ENCODE measurements at regions not wholly inside any gene's neighbourhood (a gene's known extent, or its start where the extent isn't known, plus 50 kb on each side); places are given as distances from the start of the nearest gene placed in this dataset.
"Not testable (repeated sequence)": the region's sequence is repeated elsewhere in the genome, so short reads cannot be mapped to it uniquely, and the experiment has no call there.

- no peak for DNase-seq (ENCODE audit: low read depth in 2 of 2)
These were observed 173.9 kb upstream of the CDH2 start for GRCh38 chr18:28350821-28351220.

DNA sequence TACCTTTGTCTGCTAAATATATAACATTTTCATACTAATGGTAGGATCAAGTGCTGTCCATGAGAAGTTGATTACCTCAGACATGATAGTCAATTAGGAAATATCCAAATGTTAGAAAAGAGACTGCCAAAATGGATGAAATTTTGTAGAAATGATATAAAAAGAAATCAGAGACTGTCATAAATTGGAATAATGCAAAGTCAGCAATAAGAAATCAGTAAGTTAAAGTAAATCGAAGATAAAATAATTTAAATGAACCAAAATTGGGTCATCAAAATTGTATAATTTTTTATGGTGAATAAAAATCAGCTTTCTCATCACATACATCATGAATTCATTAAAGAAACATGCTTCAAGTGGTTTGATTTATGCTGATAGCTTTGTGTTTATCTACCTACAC lies 165.3 kb upstream of the CDH2 start:
- DNase-seq (ENCODE audit: low read depth in 2 of 2): no peak

- DNase-seq (ENCODE audit: low read depth in 2 of 2): no peak
These were observed 161.4 kb upstream of the CDH2 start for GRCh38 chr18:28338316-28338715.

DNA sequence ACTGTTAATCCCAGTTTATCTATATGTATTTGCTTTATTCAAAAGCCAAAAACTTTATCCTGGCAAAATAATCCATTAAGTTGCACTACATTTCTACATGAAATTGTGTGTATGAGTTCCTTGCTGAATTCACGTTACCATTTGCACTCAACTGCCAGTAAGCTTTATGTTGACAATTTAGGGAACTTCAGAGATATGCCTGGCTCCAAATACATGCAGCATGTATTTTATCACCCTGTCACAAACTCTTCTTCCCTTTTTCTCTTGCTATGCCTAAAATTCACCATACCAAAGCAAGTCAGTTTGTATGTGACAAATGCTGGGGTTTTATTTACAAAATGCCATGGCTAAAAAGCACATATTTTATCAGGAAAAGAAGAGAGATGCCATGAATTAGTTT lies 157.6 kb upstream of the CDH2 start:
- no peak for DNase-seq (ENCODE audit: low read depth in 2 of 2)

DNA sequence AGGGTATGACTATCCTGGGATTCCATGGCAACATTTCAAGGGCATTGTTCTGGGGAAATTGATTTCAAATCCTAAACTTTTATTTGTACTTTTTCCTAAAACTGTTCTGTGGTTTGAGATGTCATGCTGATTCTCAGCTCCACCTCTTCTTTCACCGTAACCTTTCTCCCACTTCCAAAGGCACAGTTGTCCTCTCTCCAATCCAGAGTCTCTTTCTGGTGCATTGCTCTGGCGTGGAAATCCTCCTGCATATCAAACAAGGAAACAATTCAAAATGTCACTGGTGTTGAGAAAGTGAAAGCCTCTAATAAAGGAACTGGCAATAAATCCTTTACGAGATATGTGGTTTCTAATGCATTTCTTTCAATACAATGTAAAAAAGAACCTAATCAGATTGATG lies 155.1 kb upstream of the CDH2 start:
- DNase-seq (ENCODE audit: low read depth in 2 of 2): no peak

- no peak for DNase-seq (ENCODE audit: low read depth in 2 of 2)
These were observed 154.6 kb upstream of the CDH2 start for GRCh38 chr18:28331551-28331950.

DNA sequence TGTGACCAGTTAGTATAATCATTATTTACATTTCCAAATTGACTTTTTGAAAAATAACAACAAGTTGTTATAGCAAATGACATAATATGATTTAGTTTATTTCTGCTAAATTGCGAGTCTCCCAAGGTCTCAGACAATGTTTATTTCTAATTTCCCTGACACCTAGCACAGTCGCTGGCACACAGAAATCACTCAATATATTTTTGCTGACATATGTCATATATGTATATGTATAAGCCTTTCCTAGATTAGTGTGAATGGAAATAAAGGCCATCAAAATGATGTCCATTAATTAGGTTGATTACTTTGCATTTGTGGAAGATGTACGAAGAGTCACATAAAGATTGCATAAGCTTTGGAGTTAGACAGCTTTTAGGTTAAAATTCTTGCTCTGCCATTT lies 136.7 kb upstream of the CDH2 start:
- DNase-seq (ENCODE audit: low read depth in 2 of 2): no peak

DNA sequence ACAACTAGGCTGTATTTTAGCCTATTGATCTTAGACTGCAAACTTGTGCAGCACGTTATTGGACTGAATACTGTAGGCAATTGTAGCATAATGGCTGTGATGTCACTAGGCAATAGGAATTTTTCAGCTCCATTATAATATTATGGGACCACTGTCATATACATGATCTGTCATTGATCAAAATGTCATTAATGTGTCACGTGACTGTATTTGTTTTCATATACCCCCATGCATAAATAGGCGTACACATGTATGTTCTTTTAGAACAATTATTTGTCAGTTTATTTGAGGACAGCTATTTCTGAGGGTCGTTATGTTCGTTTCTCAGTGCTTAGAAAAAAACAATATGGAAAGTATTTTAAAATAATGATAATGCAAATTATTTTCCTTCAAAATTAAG lies 111.9 kb upstream of the CDH2 start:
- no peak for DNase-seq (ENCODE audit: low read depth in 2 of 2)

DNA sequence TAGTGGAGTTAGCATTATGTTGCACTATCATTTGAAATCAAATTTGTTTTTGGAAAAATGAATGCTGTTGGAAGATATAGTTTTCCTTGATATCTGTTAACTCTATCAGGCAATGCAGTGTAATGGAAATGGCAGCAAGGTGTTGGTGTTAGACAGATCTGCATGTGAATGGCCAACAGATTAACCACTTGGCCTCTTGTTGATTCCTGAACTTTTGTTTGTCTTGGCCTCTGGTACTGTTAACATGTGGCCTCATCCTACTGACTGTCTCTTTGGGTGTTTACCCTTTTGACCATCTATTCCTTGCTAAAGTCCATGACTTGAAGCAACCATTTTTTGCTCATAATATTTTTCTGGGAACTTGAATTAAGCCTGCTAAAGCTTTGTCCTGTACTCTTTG lies 110.2 kb upstream of the CDH2 start:
- DNase-seq (ENCODE audit: low read depth in 2 of 2): no peak

- DNase-seq (ENCODE audit: low read depth in 2 of 2): no peak
These were observed 107.2 kb upstream of the CDH2 start for GRCh38 chr18:28284132-28284531.

- no peak for DNase-seq (ENCODE audit: low read depth in 2 of 2)
These were observed 104.5 kb upstream of the CDH2 start for GRCh38 chr18:28281400-28281799.

DNA sequence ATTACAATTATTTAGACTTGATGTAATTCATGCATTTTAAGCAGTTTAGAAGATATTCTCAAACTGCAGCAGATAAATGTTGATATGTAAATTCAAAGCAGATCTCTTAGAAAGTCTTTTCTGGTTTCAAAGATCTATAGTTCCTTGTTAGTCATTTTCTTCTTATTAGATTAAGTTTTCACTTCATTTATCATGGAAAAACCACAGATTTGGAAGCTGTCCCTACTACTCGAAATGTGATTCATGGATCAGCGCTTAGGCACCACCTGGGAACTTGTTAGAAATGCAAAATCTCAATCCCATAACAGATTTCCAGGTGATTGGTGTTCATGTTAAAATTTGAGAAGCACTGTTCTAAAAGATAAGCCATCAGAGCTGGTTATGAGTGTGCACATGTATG lies 92.8 kb upstream of the CDH2 start:
- no peak for DNase-seq (ENCODE audit: low read depth in 2 of 2)

DNA sequence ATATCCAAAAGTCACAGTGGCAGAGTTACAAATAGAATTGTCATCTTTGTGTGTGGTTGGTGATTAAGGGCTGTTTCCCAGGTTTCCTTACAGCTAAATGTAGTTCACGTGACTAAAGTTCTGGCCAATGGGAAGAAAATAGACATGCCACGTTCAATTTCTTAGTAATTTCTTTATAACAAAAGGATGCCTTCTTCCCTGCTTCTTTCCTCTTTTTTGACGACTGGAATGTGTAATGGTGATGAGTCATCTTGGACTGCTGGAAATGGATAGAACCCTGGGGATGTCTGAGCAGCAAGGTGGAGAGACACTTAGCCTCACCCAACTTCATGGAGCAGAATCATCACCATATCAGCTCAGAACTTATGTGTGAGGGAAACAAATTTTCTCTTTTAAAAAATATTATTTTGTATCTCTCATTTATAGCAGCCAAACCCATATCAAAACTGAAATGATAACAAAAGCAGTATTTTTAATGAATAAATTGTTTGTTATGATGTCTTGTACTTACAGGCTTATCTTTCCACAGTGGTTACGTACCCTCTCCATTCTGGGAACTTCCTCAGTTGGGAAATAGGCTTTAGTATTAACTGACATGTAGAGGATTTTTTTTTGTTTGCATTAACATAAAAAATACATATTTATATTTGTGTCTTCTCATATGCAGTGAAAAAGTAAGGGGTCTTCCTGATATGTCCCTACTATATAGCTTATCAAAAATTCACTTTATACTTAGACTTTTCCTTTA lies 91.1 kb upstream of the CDH2 start:
- no peak for DNase-seq (ENCODE audit: low read depth in 2 of 2)

DNA sequence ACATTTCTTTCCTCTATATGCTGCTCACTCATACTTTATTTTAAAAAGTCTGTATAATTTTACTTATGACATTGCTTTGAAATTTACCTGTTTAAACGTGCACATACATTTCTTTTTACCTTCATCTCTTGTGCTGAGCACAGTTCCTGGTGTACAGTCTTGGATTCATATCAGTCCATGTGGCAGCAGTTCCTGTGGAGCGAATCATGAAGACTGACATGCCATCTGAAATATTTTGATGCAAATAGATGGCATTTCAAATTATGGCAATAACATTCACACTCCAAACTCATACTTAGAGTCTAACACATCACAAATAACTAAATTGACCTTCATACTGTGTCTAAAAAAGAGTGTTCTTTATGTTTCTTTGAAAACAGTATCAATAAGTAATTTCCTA lies 90.3 kb upstream of the CDH2 start:
- DNase-seq (ENCODE audit: low read depth in 2 of 2): no peak

DNA sequence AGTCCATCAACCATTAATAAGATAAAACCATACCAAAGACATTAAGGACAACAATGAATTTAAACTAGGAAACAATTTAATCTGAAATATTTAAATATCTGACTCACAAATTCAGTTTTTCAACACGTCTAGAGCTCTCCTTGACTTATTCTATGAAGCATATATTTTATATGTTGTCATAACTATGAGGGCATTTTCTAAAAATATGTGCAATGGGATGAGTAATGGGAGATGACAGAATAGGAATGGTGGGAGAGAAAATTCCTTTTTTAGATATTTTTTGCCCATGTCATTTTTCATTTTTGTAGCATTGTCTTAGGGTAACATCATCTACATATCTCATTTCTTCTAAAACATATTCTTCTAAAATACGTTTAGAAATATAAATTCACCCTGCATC lies 79.2 kb upstream of the CDH2 start:
- DNase-seq (ENCODE audit: low read depth in 2 of 2): no peak

GRCh38 chr18:28248653-28249052 lies 71.7 kb upstream of the CDH2 start:
- DNase-seq (ENCODE audit: low read depth in 2 of 2): no peak

GRCh38 chr18:28240626-28241025 lies 63.7 kb upstream of the CDH2 start:
- not testable (repeated sequence) for DNase-seq (ENCODE audit: low read depth in 2 of 2)

- DNase-seq (ENCODE audit: low read depth in 2 of 2): no peak
These were observed 59.6 kb upstream of the CDH2 start for GRCh38 chr18:28236487-28236886.

All from dermis microvascular lymphatic vessel endothelial cell (primary cell).